GM12875 (cell line): ENCODE measurements at regions not wholly inside any gene's neighbourhood (a gene's known extent, or its start where the extent isn't known, plus 50 kb on each side); places are given as distances from the start of the nearest gene placed in this dataset.
"Not testable (repeated sequence)": the region's sequence is repeated elsewhere in the genome, so short reads cannot be mapped to it uniquely, and the experiment has no call there.

ENCODE experiments used
- H3K4me3 ChIP-seq: one replicate; pipeline ENCODE4 v1.5.1; 2011; ENCODE audit warnings: low read depth, low read length, control low read depth
- TF ChIP-seq, protein P1 (sequence below): IDR thresholded peaks from 2 replicates; pipeline ENCODE4 v1.5.1; 2011; ENCODE audit warnings: low read depth, mild to moderate bottlenecking, control low read depth, inconsistent platforms, low read length, moderate library complexity, borderline replicate concordance; ENCODE audit not compliant: insufficient read depth

DNA sequence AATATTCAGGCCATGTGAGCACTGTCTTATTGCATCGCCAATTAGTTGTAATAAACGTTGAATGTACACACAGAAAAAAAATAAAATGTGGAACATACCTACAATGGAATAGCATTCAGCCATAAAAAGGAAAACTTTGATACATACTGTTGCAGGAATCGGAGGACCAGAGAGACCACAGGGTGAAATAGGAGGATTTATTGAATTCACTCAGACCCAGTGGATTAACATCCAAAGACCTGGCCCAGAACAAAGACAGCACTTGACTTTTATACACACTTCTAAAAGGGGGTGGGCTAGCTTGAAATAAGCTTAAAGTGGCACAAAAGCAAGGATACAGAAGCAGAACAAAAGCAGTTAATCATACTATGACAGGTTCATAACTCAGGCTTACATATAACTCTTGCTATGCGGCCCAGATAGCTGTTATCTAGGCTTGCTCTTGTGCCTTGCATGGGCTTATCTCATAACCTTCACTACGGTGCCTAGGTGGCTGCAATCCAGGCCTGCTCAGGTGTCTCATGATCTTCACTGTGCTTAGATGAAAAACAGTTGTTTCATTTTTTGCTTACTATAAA, 292.2 kb upstream of the TAC1 start:
- H3K4me3 ChIP-seq: no peak overlapping the region
- TF ChIP-seq, protein P1, sequence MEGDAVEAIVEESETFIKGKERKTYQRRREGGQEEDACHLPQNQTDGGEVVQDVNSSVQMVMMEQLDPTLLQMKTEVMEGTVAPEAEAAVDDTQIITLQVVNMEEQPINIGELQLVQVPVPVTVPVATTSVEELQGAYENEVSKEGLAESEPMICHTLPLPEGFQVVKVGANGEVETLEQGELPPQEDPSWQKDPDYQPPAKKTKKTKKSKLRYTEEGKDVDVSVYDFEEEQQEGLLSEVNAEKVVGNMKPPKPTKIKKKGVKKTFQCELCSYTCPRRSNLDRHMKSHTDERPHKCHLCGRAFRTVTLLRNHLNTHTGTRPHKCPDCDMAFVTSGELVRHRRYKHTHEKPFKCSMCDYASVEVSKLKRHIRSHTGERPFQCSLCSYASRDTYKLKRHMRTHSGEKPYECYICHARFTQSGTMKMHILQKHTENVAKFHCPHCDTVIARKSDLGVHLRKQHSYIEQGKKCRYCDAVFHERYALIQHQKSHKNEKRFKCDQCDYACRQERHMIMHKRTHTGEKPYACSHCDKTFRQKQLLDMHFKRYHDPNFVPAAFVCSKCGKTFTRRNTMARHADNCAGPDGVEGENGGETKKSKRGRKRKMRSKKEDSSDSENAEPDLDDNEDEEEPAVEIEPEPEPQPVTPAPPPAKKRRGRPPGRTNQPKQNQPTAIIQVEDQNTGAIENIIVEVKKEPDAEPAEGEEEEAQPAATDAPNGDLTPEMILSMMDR: no peak

GRCh38 chr7:97446361-97446760, 285.5 kb upstream of the TAC1 start:
- TF ChIP-seq, protein P1: no peak
- no peak overlapping the region for H3K4me3 ChIP-seq

DNA sequence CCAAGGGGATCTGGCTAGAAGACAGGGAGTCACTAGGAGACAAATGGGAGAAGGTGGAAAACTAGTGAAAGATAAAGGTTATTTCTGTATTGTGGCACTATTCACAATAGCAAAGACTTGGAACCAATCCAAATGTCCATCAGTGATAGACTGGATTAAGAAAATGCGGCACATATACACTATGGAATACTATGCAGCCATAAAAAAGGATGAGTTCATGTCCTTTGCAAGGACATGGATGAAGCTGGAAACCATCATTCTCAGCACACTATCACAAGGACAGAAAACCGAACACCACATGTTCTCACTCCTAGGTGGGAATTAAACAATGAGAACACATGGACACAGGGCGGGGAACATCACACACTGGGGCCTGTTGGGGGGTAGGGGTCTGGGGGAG, 282.4 kb upstream of the TAC1 start:
- not testable (repeated sequence) for H3K4me3 ChIP-seq

- TF ChIP-seq, protein P1: no peak
- H3K4me3 ChIP-seq: no peak overlapping the region
Measured at GRCh38 chr7:97450516-97450915, 281.4 kb upstream of the TAC1 start.

- TF ChIP-seq, protein P1: no peak
- no peak overlapping the region for H3K4me3 ChIP-seq
Measured at GRCh38 chr7:97454636-97455035, 277.2 kb upstream of the TAC1 start.

DNA sequence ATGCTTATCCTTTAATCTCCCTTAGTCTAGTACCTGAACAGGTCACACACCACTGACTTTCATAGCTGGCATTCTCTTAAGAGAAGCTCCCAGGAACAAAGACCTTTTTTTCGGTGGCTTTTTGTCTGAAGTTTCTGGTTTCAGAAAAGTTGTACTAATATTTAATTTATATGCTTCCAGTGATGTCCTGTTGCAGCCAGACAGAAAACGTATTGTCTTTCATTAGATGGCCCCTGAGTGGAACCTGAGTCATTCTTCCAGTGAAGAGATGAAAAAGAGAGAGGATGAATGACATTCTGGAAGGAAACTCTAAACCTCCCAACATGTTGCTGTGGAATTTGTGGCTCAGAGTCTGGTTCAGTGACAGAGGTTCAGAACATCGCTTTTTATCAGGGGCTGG, 274.8 kb upstream of the TAC1 start:
- TF ChIP-seq, protein P1: no peak
- H3K4me3 ChIP-seq: no peak overlapping the region

DNA sequence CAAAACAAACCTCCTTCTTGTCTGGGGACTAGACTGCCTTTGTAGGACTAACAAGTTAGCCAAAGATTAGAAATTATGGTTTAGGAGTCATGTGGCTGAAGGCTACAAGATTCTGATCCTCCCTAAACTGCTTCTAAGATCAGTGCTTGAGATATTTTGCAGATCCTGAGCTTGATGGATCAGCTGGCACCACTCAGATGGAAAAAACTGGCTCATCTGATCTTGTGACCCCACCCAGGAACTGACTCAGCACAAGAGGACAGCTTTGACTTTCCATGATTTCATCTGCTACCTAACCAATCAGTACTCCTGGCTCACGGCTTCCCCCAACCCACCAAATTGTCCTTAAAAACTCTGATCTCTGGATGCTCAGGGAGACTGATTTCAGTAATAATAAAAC, 271.5 kb upstream of the TAC1 start:
- TF ChIP-seq, protein P1: no peak

DNA sequence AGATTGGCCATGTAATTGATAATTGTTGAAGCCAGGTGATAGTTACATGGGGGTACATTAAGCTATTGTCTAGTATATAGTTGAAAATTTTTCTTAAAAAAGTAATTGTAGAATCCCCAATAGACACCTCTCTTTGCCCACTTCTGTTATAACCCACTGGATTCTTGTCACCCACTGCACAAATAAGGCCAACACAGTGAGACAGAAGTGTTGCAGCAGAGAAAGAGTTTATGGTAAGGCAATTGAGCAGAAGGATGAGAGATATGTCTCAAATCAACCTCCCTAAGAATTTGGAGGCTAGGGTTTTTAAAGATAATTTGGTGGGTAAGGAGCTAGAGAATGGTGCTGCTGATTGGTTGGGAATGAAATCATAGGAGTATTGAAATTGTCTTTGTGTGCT, 270.3 kb upstream of the TAC1 start:
- H3K4me3 ChIP-seq: no peak overlapping the region
- TF ChIP-seq, protein P1: no peak

More for the DNA sequence above, 271.5 kb upstream of the TAC1 start:
- H3K4me3 ChIP-seq: no peak overlapping the region
